ENCODE measurements at regions not wholly inside any gene's neighbourhood (a gene's known extent, or its start where the extent isn't known, plus 50 kb on each side); places are given as distances from the start of the nearest gene placed in this dataset.
"Not testable (repeated sequence)": the region's sequence is repeated elsewhere in the genome, so short reads cannot be mapped to it uniquely, and the experiment has no call there.

- ATAC-seq (ENCODE audit: low FRiP score); H3K36me3 ChIP-seq (ENCODE audit: control insufficient read depth in 1 of 2, insufficient read depth in 2 of 2, low read length in 1 of 2); H3K9me3 ChIP-seq (ENCODE audit: control insufficient read depth, low read length); DNase-seq; intact Hi-C loops (cut with DNase I); H3K27ac ChIP-seq (ENCODE audit: low read depth in 1 of 2, low read length in 2 of 2); H3K4me1 ChIP-seq (ENCODE audit: control insufficient read depth in 1 of 2, insufficient read depth in 2 of 2, low read length in 2 of 2); H3K4me3 ChIP-seq (ENCODE audit: low read length in 2 of 2); H3K27me3 ChIP-seq (ENCODE audit: control insufficient read depth in 1 of 2, insufficient read depth in 2 of 2, low read length in 1 of 2): not testable (repeated sequence)
- 86 to 95% methylated on average over 6 of the region's 6 CpGs for WGBS, 2 donors
Measured at GRCh38 chr5:44530783-44531182, 141.6 kb upstream of the FGF10 start.

GRCh38 chr5:44511596-44511995 lies 122.4 kb upstream of the FGF10 start:
- 87 to 94% methylated on average over 5 of the region's 5 CpGs for WGBS, 2 donors

GRCh38 chr5:44506561-44506960 lies 117.3 kb upstream of the FGF10 start:
- WGBS, 2 donors = 28 to 29% methylated on average over 3 of the region's 3 CpGs

More at GRCh38 chr5:44511596-44511995, 122.4 kb upstream of the FGF10 start:
- ATAC-seq (ENCODE audit: low FRiP score) (no peak), DNase-seq (no peak)
- Histone ChIP-seq H3K36me3 (ENCODE audit: control insufficient read depth in 1 of 2, insufficient read depth in 2 of 2, low read length in 1 of 2) (no peaks in the 10 kb centered on the region), H3K4me1 (ENCODE audit: control insufficient read depth in 1 of 2, insufficient read depth in 2 of 2, low read length in 2 of 2) (no peaks in the 10 kb centered on the region), H3K27me3 (ENCODE audit: control insufficient read depth in 1 of 2, insufficient read depth in 2 of 2, low read length in 1 of 2) (no peaks in the 10 kb centered on the region), H3K9me3 (ENCODE audit: control insufficient read depth, low read length) (no peaks in the 10 kb centered on the region), H3K4me3 (ENCODE audit: low read length in 2 of 2) (no peak overlapping the region), H3K27ac (ENCODE audit: low read depth in 1 of 2, low read length in 2 of 2) (no peak overlapping the region)
- intact Hi-C loops (cut with DNase I) = no loop called here

GRCh38 chr5:44499381-44499780 lies 110.2 kb upstream of the FGF10 start:
- Histone ChIP-seq H3K9me3 (ENCODE audit: control insufficient read depth, low read length) (no peaks in the 10 kb centered on the region), H3K27ac (ENCODE audit: low read depth in 1 of 2, low read length in 2 of 2) (no peak overlapping the region), H3K27me3 (ENCODE audit: control insufficient read depth in 1 of 2, insufficient read depth in 2 of 2, low read length in 1 of 2) (no peaks in the 10 kb centered on the region), H3K4me3 (ENCODE audit: low read length in 2 of 2) (no peak overlapping the region), H3K4me1 (ENCODE audit: control insufficient read depth in 1 of 2, insufficient read depth in 2 of 2, low read length in 2 of 2) (no peaks in the 10 kb centered on the region), H3K36me3 (ENCODE audit: control insufficient read depth in 1 of 2, insufficient read depth in 2 of 2, low read length in 1 of 2) (no peaks in the 10 kb centered on the region)
- 89 to 98% methylated on average over 1 of the region's 1 CpG for WGBS, 2 donors
- DNase-seq (no peak), ATAC-seq (ENCODE audit: low FRiP score) (no peak)
- intact Hi-C loops (cut with DNase I) = no loop called here

More at GRCh38 chr5:44506561-44506960, 117.3 kb upstream of the FGF10 start:
- Histone ChIP-seq H3K27me3 (ENCODE audit: control insufficient read depth in 1 of 2, insufficient read depth in 2 of 2, low read length in 1 of 2) (no peaks in the 10 kb centered on the region), H3K9me3 (ENCODE audit: control insufficient read depth, low read length) (no peaks in the 10 kb centered on the region), H3K4me3 (ENCODE audit: low read length in 2 of 2) (no peak overlapping the region), H3K36me3 (ENCODE audit: control insufficient read depth in 1 of 2, insufficient read depth in 2 of 2, low read length in 1 of 2) (no peaks in the 10 kb centered on the region), H3K4me1 (ENCODE audit: control insufficient read depth in 1 of 2, insufficient read depth in 2 of 2, low read length in 2 of 2) (no peaks in the 10 kb centered on the region), H3K27ac (ENCODE audit: low read depth in 1 of 2, low read length in 2 of 2) (no peak overlapping the region)
- intact Hi-C loops (cut with DNase I) = no loop called here
- no peak for DNase-seq
- ATAC-seq (ENCODE audit: low FRiP score) = no peak

GRCh38 chr5:44497606-44498005 lies 108.4 kb upstream of the FGF10 start:
- Histone ChIP-seq H3K4me1 (ENCODE audit: control insufficient read depth in 1 of 2, insufficient read depth in 2 of 2, low read length in 2 of 2) (no peaks in the 10 kb centered on the region), H3K4me3 (ENCODE audit: low read length in 2 of 2) (no peak overlapping the region), H3K9me3 (ENCODE audit: control insufficient read depth, low read length) (peaks cover under 1% of the 10 kb centered on the region), H3K27ac (ENCODE audit: low read depth in 1 of 2, low read length in 2 of 2) (no peak overlapping the region), H3K36me3 (ENCODE audit: control insufficient read depth in 1 of 2, insufficient read depth in 2 of 2, low read length in 1 of 2) (no peaks in the 10 kb centered on the region), H3K27me3 (ENCODE audit: control insufficient read depth in 1 of 2, insufficient read depth in 2 of 2, low read length in 1 of 2) (no peaks in the 10 kb centered on the region)
- WGBS, 2 donors = 61 to 72% methylated on average over 1 of the region's 1 CpG
- ATAC-seq (ENCODE audit: low FRiP score) = no peak
- intact Hi-C loops (cut with DNase I) = no loop called here
- DNase-seq = no peak

- intact Hi-C loops (cut with DNase I) = no loop called here
- Histone ChIP-seq H3K4me1 (ENCODE audit: control insufficient read depth in 1 of 2, insufficient read depth in 2 of 2, low read length in 2 of 2) (no peaks in the 10 kb centered on the region), H3K27me3 (ENCODE audit: control insufficient read depth in 1 of 2, insufficient read depth in 2 of 2, low read length in 1 of 2) (no peaks in the 10 kb centered on the region), H3K27ac (ENCODE audit: low read depth in 1 of 2, low read length in 2 of 2) (no peak overlapping the region), H3K4me3 (ENCODE audit: low read length in 2 of 2) (no peak overlapping the region), H3K36me3 (ENCODE audit: control insufficient read depth in 1 of 2, insufficient read depth in 2 of 2, low read length in 1 of 2) (no peaks in the 10 kb centered on the region), H3K9me3 (ENCODE audit: control insufficient read depth, low read length) (peaks cover 1% of the 10 kb centered on the region)
- ATAC-seq (ENCODE audit: low FRiP score) (no peak), DNase-seq (no peak)
- WGBS, 2 donors = 71 to 72% methylated on average over 1 of the region's 1 CpG
Measured at GRCh38 chr5:44495280-44495679, 106.1 kb upstream of the FGF10 start.

GRCh38 chr5:44489759-44490158 lies 100.5 kb upstream of the FGF10 start:
- DNase-seq (no peak), ATAC-seq (ENCODE audit: low FRiP score) (no peak)
- H3K4me1 ChIP-seq (ENCODE audit: control insufficient read depth in 1 of 2, insufficient read depth in 2 of 2, low read length in 2 of 2) = no peaks in the 10 kb centered on the region
- no peaks in the 10 kb centered on the region for H3K36me3 ChIP-seq (ENCODE audit: control insufficient read depth in 1 of 2, insufficient read depth in 2 of 2, low read length in 1 of 2)
- intact Hi-C loops (cut with DNase I) = no loop called here
- H3K27ac ChIP-seq (ENCODE audit: low read depth in 1 of 2, low read length in 2 of 2) = no peak overlapping the region
- H3K4me3 ChIP-seq (ENCODE audit: low read length in 2 of 2) = no peak overlapping the region
- peaks cover 1% of the 10 kb centered on the region for H3K9me3 ChIP-seq (ENCODE audit: control insufficient read depth, low read length)
- H3K27me3 ChIP-seq (ENCODE audit: control insufficient read depth in 1 of 2, insufficient read depth in 2 of 2, low read length in 1 of 2) = no peaks in the 10 kb centered on the region
- WGBS, 2 donors = 93 to 96% methylated on average over 1 of the region's 1 CpG

- no peak overlapping the region for H3K27ac ChIP-seq (ENCODE audit: low read depth in 1 of 2, low read length in 2 of 2)
- DNase-seq (no peak), ATAC-seq (ENCODE audit: low FRiP score) (no peak)
- no peaks in the 10 kb centered on the region for H3K27me3 ChIP-seq (ENCODE audit: control insufficient read depth in 1 of 2, insufficient read depth in 2 of 2, low read length in 1 of 2)
- intact Hi-C loops (cut with DNase I) = no loop called here
- no peaks in the 10 kb centered on the region for H3K4me1 ChIP-seq (ENCODE audit: control insufficient read depth in 1 of 2, insufficient read depth in 2 of 2, low read length in 2 of 2)
- WGBS, 2 donors = 78 to 89% methylated on average over 1 of the region's 1 CpG
- H3K9me3 ChIP-seq (ENCODE audit: control insufficient read depth, low read length) = peaks cover 2% of the 10 kb centered on the region
- H3K36me3 ChIP-seq (ENCODE audit: control insufficient read depth in 1 of 2, insufficient read depth in 2 of 2, low read length in 1 of 2) = no peaks in the 10 kb centered on the region
- no peak overlapping the region for H3K4me3 ChIP-seq (ENCODE audit: low read length in 2 of 2)
Measured at GRCh38 chr5:44486591-44486990, 97.4 kb upstream of the FGF10 start.

GRCh38 chr5:44454002-44454401 lies 64.8 kb upstream of the FGF10 start:
- peaks cover 2% of the 10 kb centered on the region for H3K9me3 ChIP-seq (ENCODE audit: control insufficient read depth, low read length)
- H3K4me1 ChIP-seq (ENCODE audit: control insufficient read depth in 1 of 2, insufficient read depth in 2 of 2, low read length in 2 of 2) = no peaks in the 10 kb centered on the region
- DNase-seq (no peak), ATAC-seq (ENCODE audit: low FRiP score) (no peak)
- no peak overlapping the region for H3K27ac ChIP-seq (ENCODE audit: low read depth in 1 of 2, low read length in 2 of 2)
- no peaks in the 10 kb centered on the region for H3K36me3 ChIP-seq (ENCODE audit: control insufficient read depth in 1 of 2, insufficient read depth in 2 of 2, low read length in 1 of 2)
- intact Hi-C loops (cut with DNase I) = no loop called here
- H3K27me3 ChIP-seq (ENCODE audit: control insufficient read depth in 1 of 2, insufficient read depth in 2 of 2, low read length in 1 of 2) = no peaks in the 10 kb centered on the region
- WGBS, 2 donors = 94 to 97% methylated on average over 4 of the region's 4 CpGs
- H3K4me3 ChIP-seq (ENCODE audit: low read length in 2 of 2) = no peak overlapping the region

Measured in aorta (tissue), 5 donors.